Endodermal cell (in vitro differentiated cells): ENCODE measurements at regions not wholly inside any gene's neighbourhood (a gene's known extent, or its start where the extent isn't known, plus 50 kb on each side); places are given as distances from the start of the nearest gene placed in this dataset.

ENCODE experiments used
- DNase-seq: peaks from one replicate; pipeline ENCODE4 v3.0.0-alpha.2; 2017
- H3K27ac ChIP-seq: 2 replicates; pipeline ENCODE4 v1.5.1; 2013; ENCODE audit warnings: mild to moderate bottlenecking, low read depth, low read length, moderate library complexity
- H3K27me3 ChIP-seq: 2 replicates; pipeline ENCODE4 v1.6.1; 2013; ENCODE audit warnings: mild to moderate bottlenecking, low read length, moderate library complexity; ENCODE audit not compliant: insufficient read depth, control insufficient read depth, poor library complexity, severe bottlenecking
- H3K36me3 ChIP-seq: 2 replicates; pipeline ENCODE4 v1.7.0; 2013; ENCODE audit warnings: mild to moderate bottlenecking, low read length, moderate library complexity; ENCODE audit not compliant: control insufficient read depth, insufficient read depth
- H3K4me1 ChIP-seq: one replicate; pipeline ENCODE4 v1.7.0; 2013; ENCODE audit warnings: low read length; ENCODE audit not compliant: control insufficient read depth, insufficient read depth
- H3K4me3 ChIP-seq: 2 replicates; pipeline ENCODE4 v1.5.1; 2013; ENCODE audit warnings: mild to moderate bottlenecking, low read length, moderate library complexity
- H3K9ac ChIP-seq: 2 replicates; pipeline ENCODE4 v1.6.1; 2013; ENCODE audit warnings: mild to moderate bottlenecking, low read length, moderate library complexity; ENCODE audit not compliant: poor library complexity, severe bottlenecking; ENCODE audit errors: extremely low read depth
- H3K9me3 ChIP-seq: 2 replicates; pipeline ENCODE4 v1.6.1; 2013; ENCODE audit warnings: mild to moderate bottlenecking, low read length, moderate library complexity; ENCODE audit not compliant: control insufficient read depth
- H3K27ac Mint-ChIP-seq: 2 replicates; pipeline ENCODE4 v1.8.0; 2020; ENCODE audit warnings: mixed read lengths
- H3K27me3 Mint-ChIP-seq: 2 replicates; pipeline ENCODE4 v1.8.0; 2021; ENCODE audit warnings: mild to moderate bottlenecking, mixed read lengths; ENCODE audit not compliant: insufficient read depth
- H3K36me3 Mint-ChIP-seq: 2 replicates; pipeline ENCODE4 v1.8.0; 2020; ENCODE audit warnings: low read depth, mixed read lengths
- H3K4me1 Mint-ChIP-seq: 2 replicates; pipeline ENCODE4 v1.8.0; 2020; ENCODE audit warnings: mixed read lengths
- H3K4me3 Mint-ChIP-seq: 2 replicates; pipeline ENCODE4 v1.8.0; 2020; ENCODE audit warnings: mild to moderate bottlenecking, moderate library complexity, mixed read lengths
- H3K9me3 Mint-ChIP-seq: 2 replicates; pipeline ENCODE4 v1.8.0; 2020; ENCODE audit warnings: mild to moderate bottlenecking, mixed read lengths
- CTCF ChIP-seq: fragments of 200-600 bp; sonication (generic); conservative IDR thresholded peaks from 2 replicates; pipeline ENCODE4 v1.5.0; 2021; ENCODE audit warnings: antibody characterized with exemption, mild to moderate bottlenecking
- WGBS, 2 experiments: methylation state at CpG; one replicate each; pipeline versions ENCODE4 v1.1.5 to v1.1.7; 2013; ENCODE audit warnings: missing lambda C conversion rate in 2 of 2, mixed read lengths in 1 of 2; ENCODE audit not compliant: insufficient coverage in 1 of 2, insufficient read length in 1 of 2; 5-methylcytosine and 5-hydroxymethylcytosine counted together

- no peak for TF ChIP-seq CTCF
- H3K36me3 ChIP-seq, result no peaks in the 10 kb centered on the region
- 91 to 96% methylated on average over 2 to 7 of the region's 7 CpGs for WGBS, 2 experiments
- H3K36me3 Mint-ChIP-seq, result no peaks in the 10 kb centered on the region
- DNase-seq, result no peak
- H3K27me3 ChIP-seq, result no peaks in the 10 kb centered on the region
- H3K4me1 Mint-ChIP-seq, result no peaks in the 10 kb centered on the region
- no peaks in the 10 kb centered on the region for H3K9me3 ChIP-seq
- peaks cover 5% of the 10 kb centered on the region for H3K9me3 Mint-ChIP-seq
- H3K9ac ChIP-seq, result no peak overlapping the region
- H3K4me1 ChIP-seq, result no peaks in the 10 kb centered on the region
- H3K27me3 Mint-ChIP-seq, result no peaks in the 10 kb centered on the region
- H3K27ac Mint-ChIP-seq, result no peak overlapping the region
- no peak overlapping the region for H3K4me3 Mint-ChIP-seq
- H3K4me3 ChIP-seq, result no peak overlapping the region
- no peak overlapping the region for H3K27ac ChIP-seq
Measured at GRCh38 chr10:81444242-81444929, 430.6 kb upstream of the NRG3 start.

GRCh38 chr10:81450651-81451050, 424.3 kb upstream of the NRG3 start:
- Histone ChIP-seq H3K4me1 (no peaks in the 10 kb centered on the region), H3K4me3 (no peak overlapping the region), H3K9me3 (no peaks in the 10 kb centered on the region), H3K27me3 (no peaks in the 10 kb centered on the region), H3K9ac (no peak overlapping the region), H3K27ac (no peak overlapping the region), H3K36me3 (no peaks in the 10 kb centered on the region)
- no peaks in the 10 kb centered on the region for H3K36me3 Mint-ChIP-seq
- no peaks in the 10 kb centered on the region for H3K9me3 Mint-ChIP-seq
- no peaks in the 10 kb centered on the region for H3K4me1 Mint-ChIP-seq
- no peak overlapping the region for H3K27ac Mint-ChIP-seq
- no peaks in the 10 kb centered on the region for H3K27me3 Mint-ChIP-seq
- DNase-seq, result peak; percentile 51
- TF ChIP-seq CTCF, result no peak
- no peak overlapping the region for H3K4me3 Mint-ChIP-seq
- WGBS, 2 experiments, result 89% methylated on average over 1 of the region's 1 CpG; no CpG with 5 or more reads in 1 of the 2 experiments

- no peak overlapping the region for H3K4me3 Mint-ChIP-seq
- no peaks in the 10 kb centered on the region for H3K27me3 Mint-ChIP-seq
- Histone ChIP-seq H3K4me3 (no peak overlapping the region), H3K27me3 (no peaks in the 10 kb centered on the region), H3K27ac (no peak overlapping the region), H3K4me1 (no peaks in the 10 kb centered on the region), H3K9me3 (peaks cover under 1% of the 10 kb centered on the region), H3K36me3 (no peaks in the 10 kb centered on the region), H3K9ac (no peak overlapping the region)
- WGBS, 2 experiments, result 90% methylated on average over 4 to 11 of the region's 11 CpGs
- no peak for TF ChIP-seq CTCF
- no peak overlapping the region for H3K27ac Mint-ChIP-seq
- H3K36me3 Mint-ChIP-seq, result no peaks in the 10 kb centered on the region
- DNase-seq, result peak; percentile 72
- no peaks in the 10 kb centered on the region for H3K4me1 Mint-ChIP-seq
- H3K9me3 Mint-ChIP-seq, result peaks cover 6% of the 10 kb centered on the region
Measured at GRCh38 chr10:81472927-81473470, 402.0 kb upstream of the NRG3 start.
